GDM1 (cell line): ENCODE measurements at regions not wholly inside any gene's neighbourhood (a gene's known extent, or its start where the extent isn't known, plus 50 kb on each side); places are given as distances from the start of the nearest gene placed in this dataset.
"Not testable (repeated sequence)": the region's sequence is repeated elsewhere in the genome, so short reads cannot be mapped to it uniquely, and the experiment has no call there.

ENCODE experiments used
- DNase-seq: peaks from one replicate; lab custom pipeline; 2025; lab: John Stamatoyannopoulos, UW

- no peak for DNase-seq
Measured at GRCh38 chr9:73095425-73095824, 56.2 kb upstream of the ANXA1 start.

GRCh38 chr9:73093740-73094379 is 57.8 kb upstream of the ANXA1 start:
- no peak for DNase-seq

- no peak for DNase-seq
Measured at GRCh38 chr9:73093016-73093739, 58.5 kb upstream of the ANXA1 start.

DNA sequence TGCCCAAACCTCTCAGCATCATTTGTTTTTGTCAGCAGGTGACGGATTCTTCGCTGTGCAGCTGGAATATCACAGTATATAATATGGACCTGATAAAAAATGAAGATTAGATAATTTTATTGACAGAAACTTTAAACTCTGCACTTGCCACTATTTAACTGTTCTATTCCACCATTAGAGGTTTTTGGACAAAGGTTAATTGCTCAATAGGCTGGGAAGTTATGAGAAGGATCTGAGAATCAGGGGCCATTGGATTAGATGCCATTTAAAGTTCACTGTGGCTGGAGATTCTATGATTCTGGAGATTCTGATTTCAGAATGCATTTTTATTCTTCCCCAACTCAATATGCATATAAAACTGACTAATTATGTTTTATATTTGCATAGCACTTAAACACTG is 59.8 kb upstream of the ANXA1 start:
- no peak for DNase-seq

- no peak for DNase-seq
Measured at GRCh38 chr9:73090214-73090613, 61.5 kb upstream of the ANXA1 start.

DNA sequence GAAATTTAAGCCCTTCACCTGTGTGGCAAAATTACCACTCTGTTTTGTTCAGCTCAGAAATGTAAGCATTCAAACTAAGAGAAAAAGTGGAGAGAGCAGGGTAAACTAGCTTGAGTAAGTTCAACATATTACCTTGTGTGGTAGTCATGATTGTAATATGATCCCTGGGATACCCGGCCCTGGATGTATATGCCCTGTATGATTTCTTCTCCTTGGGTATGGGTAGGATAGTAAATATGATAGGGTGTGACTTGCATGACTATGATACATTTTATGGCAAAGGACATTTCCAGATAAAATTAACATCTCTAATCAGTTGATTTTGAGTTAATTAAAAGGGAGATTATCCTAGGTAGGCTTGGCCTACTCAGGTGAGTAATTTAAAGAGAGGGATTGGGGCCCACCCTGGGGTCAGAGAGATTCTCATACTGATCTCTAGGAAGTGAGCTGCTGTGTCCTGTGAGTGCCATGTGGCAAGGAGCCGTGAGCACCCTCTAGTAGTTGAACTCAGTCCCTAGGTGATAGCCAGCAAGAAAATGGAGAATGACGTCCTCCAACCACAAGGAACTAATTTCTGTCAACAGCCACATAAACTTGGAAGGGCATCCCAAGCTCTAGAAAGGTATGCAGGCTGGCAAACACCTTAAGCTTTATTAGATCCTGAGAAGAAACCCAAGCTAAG is 62.2 kb upstream of the ANXA1 start:
- no peak for DNase-seq

GRCh38 chr9:73087876-73088275 is 63.8 kb upstream of the ANXA1 start:
- not testable (repeated sequence) for DNase-seq

DNA sequence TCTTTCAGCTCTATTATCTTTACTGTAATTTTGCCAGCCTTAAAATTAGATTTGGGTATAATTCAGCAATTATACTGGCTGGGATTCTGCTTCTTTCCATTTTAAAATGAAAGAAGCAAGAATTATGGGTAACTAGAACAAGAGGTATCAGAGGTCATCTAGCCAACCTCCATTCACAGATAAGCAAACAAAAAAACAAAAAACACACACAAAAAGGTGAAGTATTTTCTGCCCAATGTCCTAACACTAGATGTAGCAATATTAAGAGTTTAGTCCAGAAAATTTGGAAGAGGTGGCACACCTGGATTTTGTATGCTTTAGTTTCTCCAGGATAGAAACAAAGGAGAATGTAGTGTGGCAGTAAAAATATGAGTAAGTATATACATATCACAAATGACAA is 68.1 kb upstream of the ANXA1 start:
- no peak for DNase-seq

GRCh38 chr9:73081979-73082657 is 69.5 kb upstream of the ANXA1 start:
- DNase-seq = peak; percentile 1

DNA sequence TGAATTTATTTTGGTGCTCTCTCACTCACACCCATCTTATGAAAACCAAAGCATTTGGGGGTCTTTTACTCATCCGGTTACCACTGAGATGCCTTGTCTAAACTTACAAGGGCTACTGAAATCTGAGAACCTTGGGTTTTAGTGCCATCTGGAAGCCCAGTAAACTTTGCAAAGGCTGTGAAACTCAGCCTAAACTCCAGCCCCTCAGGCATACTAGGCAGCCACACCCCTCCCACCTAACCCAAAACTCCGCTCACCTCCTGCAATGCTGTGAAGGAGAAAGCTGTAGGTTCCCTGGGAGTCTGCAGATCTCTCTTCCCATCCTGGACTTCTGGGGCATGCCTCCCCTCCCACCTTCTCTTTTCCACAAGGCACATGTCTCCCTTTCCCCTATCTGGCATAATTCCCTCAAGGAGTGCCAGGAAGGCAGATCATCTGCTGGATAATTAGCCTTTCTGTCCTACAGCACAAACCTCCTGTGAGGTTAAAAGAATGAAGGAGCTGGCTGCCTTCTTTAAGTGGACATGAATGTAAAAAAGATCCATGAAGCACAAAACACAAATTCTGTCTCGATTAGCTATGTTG is 71.5 kb upstream of the ANXA1 start:
- DNase-seq = no peak

GRCh38 chr9:73079326-73079725 is 72.3 kb upstream of the ANXA1 start:
- no peak for DNase-seq

DNA sequence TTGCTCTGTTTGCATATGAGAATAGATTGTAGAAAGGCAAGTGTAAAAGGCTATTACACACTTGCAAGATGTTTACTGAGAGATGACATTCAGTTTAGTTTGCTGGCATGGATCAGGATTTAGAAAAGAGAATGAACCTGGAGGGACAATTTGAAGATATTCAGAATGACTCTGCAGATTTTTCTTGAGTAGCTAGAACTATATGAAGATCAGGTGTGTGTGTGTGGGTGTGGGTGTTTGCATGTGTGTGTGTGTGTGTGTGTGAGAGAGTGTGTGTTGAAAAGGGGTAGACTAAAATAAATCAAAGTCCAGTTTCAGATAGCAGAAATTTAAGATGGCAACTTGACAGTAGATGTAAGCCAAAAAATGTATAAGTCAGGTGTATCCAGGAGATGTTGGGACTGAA is 74.0 kb upstream of the ANXA1 start:
- DNase-seq = no peak

- no peak for DNase-seq
Measured at GRCh38 chr9:73076970-73077369, 74.7 kb upstream of the ANXA1 start.

DNA sequence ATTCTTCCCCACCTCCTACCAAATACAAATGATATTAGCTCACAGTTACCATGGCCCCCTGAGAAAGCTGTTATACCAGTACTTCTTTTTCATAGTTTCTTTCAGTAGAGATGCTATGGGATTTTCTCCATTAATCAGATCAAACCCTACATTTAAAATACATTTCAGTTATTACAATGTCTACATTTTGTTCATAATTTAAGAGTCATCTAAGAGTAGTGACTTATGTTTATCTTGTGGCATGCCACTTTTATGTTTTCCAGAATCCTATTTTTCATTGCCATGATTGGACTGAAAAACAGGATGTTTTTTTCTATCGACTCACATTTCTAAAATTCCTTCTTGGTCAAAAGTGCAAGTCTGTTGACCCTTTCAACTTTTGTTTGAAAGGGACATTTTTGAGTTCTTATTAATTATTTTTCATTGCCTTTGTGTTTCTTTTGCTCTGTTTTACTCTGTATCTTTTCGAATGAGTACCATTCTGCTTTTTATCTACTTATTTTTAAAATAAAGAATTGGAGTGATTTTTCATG is 77.4 kb upstream of the ANXA1 start:
- no peak for DNase-seq

GRCh38 chr9:73073337-73074175 is 78.1 kb upstream of the ANXA1 start:
- DNase-seq = no peak

DNA sequence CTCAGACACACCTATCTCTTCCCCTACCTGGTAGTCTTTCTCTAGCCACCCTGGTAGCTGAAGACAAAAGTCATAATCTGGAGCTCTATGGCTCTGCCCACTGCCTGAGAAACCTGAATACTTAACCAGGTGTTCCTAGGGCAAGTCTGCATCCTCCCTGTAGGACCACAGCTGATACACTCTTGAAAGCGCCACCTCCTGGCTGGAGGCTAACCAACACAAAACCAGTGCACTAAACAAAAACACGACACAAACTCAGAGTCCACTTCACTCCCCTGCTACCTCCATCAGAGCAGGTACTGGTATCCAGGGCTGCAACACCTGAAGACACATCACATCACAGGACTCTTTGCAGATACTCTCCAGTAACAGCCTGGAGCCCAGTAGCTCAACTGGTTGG is 84.6 kb upstream of the ANXA1 start:
- DNase-seq = no peak

DNA sequence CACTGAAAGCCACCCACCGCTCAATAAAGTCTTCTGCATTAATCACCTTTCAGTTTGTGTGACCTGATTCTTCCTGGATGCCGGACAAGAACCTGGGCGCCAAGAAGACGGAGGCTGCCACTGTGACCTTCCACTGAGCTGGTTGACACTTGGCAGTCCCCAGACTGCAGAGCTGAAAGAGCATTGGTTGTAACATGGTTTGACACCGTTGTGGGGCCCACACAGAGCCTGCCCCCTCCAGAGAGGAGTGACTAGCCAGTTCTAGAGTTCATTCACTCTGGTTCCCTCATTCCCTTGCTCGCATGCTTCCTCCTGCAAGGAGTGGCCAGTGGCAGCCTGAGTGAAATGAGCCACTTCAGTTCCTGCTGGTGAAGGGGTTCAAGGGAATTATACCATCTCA is 86.2 kb upstream of the ANXA1 start:
- DNase-seq = no peak

DNA sequence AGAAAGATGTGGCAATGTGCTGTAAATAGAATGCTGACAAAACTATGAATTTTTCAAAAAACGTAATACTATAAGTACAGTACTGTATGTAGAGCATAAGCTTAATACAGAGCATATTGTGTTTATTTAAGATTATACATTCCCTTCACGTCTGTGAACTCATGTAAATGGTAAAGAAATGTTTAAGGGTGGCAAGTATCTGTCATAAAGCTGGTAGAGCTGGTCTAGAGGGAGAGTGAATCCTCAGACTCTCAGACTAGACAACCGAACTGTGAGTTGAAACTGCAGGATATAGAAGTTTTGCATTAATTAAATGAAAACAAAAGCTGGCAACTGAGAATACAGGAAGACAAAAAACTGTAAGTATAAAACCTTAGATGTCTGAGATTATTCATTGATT is 87.3 kb upstream of the ANXA1 start:
- DNase-seq = no peak

DNA sequence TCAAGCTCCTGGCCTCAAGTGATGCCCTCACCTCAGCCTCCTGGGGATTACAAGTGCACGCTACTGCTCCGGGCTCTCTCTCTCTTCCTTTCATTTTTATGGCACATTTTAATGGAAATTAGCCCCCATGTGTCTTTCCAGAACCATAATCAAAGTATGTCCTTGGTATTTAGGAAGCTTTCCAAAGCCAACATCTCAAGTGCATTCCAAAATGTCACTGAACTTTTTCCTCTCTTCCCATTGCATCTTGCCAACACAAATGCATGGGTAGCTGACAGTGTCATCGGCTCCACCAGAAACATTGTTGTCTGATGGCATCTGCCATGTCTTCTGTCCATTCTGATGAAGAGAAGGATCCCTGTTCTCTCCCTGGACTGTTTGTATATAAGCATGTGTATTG is 90.5 kb upstream of the ANXA1 start:
- no peak for DNase-seq

DNA sequence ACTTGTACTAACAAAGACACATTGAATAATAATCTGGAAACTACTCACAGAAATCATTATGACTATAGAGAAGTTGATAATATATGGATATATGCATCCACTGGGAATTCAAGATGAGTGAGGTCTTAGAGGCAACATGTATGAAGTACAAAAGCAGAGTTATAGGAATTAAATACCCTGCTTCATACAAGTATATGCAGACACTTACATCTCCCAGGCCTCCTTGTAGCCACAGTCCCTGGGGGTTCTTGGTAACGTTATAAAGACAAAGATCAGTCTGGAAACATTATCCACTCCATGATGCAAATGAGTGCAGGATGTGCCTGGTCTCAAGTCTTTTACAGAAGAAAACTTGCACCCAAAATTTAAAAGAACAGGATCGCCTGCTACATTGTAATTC is 92.4 kb upstream of the ANXA1 start:
- no peak for DNase-seq

GRCh38 chr9:73056245-73056644 is 95.4 kb upstream of the ANXA1 start:
- DNase-seq = no peak
